Urothelium cell line (cell line): ENCODE measurements at regions not wholly inside any gene's neighbourhood (a gene's known extent, or its start where the extent isn't known, plus 50 kb on each side); places are given as distances from the start of the nearest gene placed in this dataset.

Source experiments
- DNase-seq: peaks from one replicate; pipeline ENCODE4 v3.0.0; 2011; ENCODE audit warnings: low spot score, mixed read lengths
- FAIRE-seq: peaks from 2 replicates; lab custom pipeline; 2011; peaks lifted over from hg19 to GRCh38; lab: Jason Lieb, UNC

DNA sequence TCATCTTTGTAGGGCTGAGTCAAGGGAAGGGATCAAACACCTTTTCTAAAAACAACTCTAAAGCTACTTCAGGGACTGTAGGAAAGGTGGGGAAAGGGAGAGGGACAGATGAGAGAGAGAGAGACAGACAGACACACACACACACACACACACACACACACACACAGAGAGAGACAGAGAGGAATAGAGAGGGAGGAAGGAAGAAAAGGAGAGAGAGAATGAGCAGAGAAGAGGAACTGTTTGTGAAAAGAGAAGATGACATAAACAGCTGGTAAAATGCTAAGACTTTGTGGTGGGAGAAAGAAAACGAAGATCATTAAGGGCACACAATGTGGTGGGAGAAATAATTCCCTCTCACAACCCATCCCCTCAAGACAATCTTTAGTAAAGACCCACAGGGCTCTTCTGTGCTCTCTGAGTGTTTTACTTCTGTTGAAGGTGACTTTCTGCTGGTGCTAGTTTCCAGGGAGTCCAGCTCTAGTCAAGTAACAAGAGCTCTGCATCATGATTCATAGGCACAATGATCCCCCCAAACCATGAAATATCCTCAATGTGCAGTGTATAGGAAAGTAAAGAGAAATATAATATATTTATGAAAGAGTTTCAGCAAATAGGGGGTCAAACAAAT lies 77.2 kb upstream of the STK17B start:
- DNase-seq (no peak), FAIRE-seq (no peak)

DNA sequence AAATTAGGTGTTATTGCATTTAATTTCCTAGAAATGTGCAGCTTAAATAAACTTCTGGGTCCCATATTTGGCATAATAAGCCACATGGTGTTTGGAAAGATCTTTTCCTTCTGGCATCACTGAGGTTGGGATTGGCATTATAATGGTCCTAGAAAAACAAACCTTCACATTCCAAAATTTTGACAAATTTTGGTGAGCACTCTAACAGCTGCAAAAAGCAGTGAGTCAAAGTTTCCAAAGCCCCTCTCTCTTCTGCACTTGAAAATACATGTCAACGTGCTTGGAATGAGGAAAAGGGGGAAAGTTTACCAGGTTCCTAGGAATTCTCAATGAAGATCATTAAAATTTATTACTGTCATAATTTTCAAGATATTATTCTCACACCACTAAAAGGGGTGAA lies 77.8 kb upstream of the STK17B start:
- FAIRE-seq (no peak), DNase-seq (no peak)

GRCh38 chr2:196249860-196250259 lies 78.5 kb upstream of the STK17B start:
- FAIRE-seq: no peak

DNA sequence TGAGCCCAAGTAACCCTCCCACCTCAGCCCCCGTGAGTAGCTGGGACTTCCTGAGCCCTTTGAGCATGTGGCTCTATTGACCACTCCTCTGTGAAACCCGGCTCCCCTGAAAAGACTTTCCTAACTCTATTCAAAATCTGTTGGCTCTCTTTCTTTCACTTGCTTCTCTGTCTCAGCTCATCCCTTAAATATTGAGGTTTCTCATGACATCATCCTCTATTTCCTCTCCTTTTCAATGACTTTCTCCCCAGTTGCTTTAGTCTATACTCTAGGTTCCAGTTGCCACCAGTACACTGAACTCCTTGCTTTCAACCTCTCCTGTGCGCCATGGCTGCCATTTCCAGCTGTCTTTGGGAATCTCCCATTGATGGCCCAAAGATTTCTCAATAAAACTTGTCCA lies 79.8 kb upstream of the STK17B start:
- DNase-seq (no peak), FAIRE-seq (no peak)

More at GRCh38 chr2:196249860-196250259, 78.5 kb upstream of the STK17B start:
- DNase-seq: no peak

GRCh38 chr2:196252408-196253115 lies 81.2 kb upstream of the STK17B start:
- DNase-seq (no peak), FAIRE-seq (no peak)

GRCh38 chr2:196253116-196253480 lies 81.7 kb upstream of the STK17B start:
- no peak for DNase-seq
- FAIRE-seq: no peak

GRCh38 chr2:196256585-196256984 lies 85.2 kb upstream of the STK17B start:
- DNase-seq: no peak
- no peak for FAIRE-seq

- DNase-seq (no peak), FAIRE-seq (no peak)
Observed at GRCh38 chr2:196257086-196257485, 85.7 kb upstream of the STK17B start.

DNA sequence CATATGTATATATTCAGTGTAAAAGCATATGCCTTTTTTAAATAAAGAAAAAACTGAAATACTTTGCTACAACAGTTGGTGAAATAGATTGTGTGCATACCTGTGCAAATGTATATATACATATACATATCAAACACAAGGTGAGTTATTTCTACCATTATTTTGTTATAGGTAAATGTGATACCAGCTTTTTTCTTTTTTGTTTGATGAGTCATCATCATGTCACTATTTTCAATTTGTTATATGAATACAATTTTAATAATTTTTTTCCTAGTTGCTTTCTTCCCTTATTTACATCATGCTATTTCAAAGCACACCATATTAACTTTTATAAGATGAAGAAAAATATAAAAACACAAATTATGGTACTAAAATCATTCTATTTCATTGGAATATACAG lies 87.0 kb upstream of the STK17B start:
- FAIRE-seq: no peak
- no peak for DNase-seq

DNA sequence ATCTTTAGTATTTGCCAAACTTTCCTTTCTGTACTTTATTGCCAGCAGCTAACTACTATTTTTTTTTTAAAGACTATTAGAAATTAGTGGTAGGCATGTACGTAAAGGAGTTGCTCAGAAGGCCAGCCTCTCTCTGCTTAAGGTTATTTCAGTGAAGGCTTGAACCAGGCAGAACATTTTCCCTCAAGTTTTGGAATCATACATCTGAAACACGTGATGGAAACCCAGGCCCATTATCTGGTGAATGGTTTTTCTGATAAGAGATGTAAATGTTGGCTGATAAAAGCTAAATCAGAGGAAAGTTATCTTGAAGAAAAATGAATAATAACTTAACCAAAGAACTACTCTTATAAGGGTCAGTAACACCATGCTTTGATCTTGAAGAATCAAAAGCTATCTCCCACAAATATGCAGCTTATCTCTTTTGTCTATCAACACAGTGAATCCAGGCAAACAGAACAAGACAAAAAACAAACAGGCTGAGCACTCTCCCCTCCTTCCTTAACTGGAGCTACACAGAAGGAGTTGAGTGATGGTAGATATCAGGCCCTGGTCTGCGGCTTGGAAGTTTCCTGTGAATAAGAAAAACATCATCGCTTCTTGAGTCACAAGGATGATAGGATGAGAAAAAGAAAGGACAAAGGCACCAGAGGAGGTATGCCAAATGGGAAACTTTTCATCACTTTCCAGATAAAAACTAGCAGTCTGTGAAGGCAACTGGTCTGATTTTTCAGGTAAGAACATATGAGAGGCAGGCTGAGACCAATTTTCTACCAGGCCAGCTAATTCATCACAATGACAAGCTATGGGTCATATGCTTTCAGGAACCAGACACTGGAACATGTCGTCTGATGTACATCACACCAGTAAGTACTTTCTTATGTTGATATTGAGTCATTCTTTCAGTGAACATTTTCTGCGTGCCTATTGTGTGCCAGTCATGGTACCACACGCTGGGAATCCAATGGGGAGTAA lies 88.4 kb upstream of the STK17B start:
- DNase-seq (no peak), FAIRE-seq (no peak)

DNA sequence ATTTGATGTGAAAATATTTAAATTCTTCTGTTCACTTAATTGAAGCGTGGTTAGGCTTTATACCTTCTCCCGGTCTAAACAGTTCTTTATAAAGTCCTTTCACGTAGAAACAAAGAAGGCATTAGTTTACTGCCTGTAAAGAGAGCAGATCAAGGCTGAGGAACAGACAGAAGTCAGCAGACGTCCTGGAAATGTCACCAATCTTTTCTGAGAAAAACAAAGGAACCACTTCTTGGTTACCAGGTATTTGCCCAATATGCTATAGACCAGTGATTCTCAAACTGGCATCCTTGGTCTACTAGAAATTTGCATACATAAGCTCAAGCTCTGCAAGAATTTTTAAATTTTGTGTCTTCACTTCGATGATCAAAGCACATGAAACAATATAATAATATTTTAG lies 89.2 kb upstream of the STK17B start:
- DNase-seq (no peak), FAIRE-seq (no peak)

DNA sequence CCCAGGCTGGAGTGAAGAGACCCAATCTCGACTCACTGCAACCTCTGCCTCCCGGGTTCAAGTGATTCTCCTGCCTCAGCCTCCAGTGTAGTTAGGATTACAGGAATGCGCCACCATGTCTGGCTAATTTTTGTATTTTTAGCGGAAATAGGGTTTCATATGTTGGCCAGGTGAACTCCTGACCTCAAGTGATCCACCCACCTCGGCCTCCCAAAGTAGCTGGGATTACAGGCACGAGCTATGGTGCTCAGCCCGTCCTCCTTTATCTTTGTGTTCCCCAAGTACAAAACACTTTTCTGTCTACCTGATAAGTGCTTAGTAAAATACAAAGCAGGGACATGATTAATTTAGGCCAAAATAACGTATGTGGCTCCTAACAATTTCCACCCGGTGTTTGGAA lies 91.2 kb upstream of the STK17B start:
- no peak for DNase-seq
- no peak for FAIRE-seq

GRCh38 chr2:196263181-196263747 lies 91.9 kb upstream of the STK17B start:
- DNase-seq: no peak
- FAIRE-seq: no peak

- no peak for FAIRE-seq
- DNase-seq: no peak
Observed at GRCh38 chr2:196266351-196266750, 95.0 kb upstream of the STK17B start.

DNA sequence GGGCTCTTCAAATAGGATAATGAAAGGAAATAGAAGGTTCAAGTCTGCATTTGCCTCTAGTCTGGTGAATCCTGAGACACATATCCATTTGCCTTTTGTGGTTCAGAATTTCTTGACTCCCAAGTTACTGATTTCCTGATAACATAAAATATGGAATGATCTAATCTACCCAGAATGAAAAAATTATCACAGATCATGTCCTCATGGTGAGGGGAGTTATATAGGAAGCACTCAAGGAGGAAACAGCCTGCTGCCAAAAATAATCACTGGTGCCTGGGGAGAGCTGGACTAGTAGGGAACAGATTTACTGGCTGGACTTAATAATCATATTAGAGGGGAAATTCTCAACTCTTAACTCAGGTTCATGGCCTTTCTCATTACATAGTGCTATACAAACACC lies 95.5 kb upstream of the STK17B start:
- DNase-seq (no peak), FAIRE-seq (no peak)

DNA sequence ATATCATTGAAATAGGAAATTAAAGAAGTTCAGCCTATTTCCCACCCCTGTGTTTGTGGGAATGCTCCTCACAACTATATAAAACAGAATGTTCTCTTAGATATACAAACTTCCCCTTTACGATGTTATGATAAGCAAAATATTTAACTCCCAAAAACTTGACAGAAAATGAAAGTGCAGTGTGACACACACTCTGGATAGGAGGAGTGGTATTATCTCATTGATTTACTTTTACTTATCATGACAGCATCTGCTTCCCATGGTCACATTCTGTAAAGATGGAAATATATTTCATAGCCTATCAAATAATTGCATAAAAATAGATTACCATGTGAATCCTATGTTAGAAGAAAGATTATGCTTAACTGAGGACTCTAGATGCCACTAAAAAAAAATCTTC lies 96.6 kb upstream of the STK17B start:
- no peak for DNase-seq
- FAIRE-seq: no peak

DNA sequence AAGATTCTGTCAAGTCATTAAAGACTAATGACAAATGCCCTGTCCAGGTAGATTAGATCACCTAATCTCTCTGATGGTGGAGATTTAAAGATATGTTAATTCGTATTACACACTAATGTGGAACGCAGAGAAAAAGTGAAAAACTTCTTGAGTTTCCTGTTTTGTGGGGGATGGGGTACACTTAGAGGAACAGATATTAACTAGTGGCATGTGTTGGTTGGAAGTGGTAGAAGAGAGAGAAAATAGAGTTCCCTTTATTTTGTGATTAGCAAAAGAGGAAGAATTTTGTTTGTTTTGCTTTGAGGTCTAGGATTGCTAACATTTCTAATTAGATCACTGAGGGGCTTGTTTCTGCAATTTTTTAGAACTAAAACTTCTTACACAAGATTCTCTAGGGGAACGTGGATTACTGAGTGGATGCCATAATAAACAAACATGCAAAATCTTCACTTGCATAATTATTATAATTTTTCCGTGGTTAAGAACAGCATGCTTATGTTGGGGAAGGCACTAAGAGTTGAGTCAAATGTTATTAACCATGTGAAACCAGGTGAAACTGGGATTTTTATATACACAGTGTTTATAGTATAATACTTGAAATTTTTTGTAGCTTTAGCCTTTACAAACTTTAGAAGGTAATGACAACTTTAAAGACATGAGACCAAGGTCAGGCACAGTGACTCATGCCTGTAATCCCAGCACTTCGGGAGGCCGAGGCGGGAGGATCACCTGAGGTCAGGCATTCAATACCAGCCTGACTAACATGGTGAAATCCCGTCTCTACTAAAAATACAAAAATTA lies 97.4 kb upstream of the STK17B start:
- FAIRE-seq (no peak), DNase-seq (no peak)

GRCh38 chr2:196271795-196272194 lies 100.4 kb upstream of the STK17B start:
- FAIRE-seq (no peak), DNase-seq (no peak)

DNA sequence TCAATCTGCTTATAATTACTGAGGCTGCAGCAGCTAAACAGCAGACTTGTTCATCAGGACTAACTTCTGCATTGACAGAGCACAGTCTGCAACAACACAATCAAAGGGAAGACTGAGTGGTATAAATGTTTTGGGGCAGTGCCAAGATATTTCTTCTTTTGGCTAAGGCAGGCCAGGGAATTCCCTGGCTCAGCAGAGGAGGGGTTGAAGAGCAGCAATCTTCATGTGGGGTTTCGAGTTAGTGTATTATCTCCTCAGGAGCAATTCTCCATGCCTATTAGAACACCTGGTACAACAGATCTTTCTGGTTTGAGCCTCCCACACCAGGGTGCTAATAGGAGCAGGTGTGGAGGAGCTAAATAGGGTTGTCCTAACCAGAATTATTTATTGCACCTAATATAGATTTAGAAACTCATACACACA lies 103.0 kb upstream of the STK17B start:
- DNase-seq: peak; percentile 36
- FAIRE-seq: no peak

GRCh38 chr2:196275646-196276352 lies 104.4 kb upstream of the STK17B start:
- DNase-seq (no peak), FAIRE-seq (no peak)
